HFFc6 (cell line): ENCODE measurements at regions not wholly inside any gene's neighbourhood (a gene's known extent, or its start where the extent isn't known, plus 50 kb on each side); places are given as distances from the start of the nearest gene placed in this dataset.

Source experiments
- DNase-seq: peaks from one replicate; pipeline ENCODE4 v3.0.0-alpha.2; 2018
- H3K27ac Mint-ChIP-seq: 2 replicates; pipeline ENCODE4 v1.8.0; 2020; ENCODE audit warnings: mild to moderate bottlenecking, mixed read lengths
- H3K27me3 Mint-ChIP-seq: 2 replicates; pipeline ENCODE4 v1.8.0; 2021; ENCODE audit warnings: mild to moderate bottlenecking, moderate library complexity, mixed read lengths; ENCODE audit not compliant: insufficient read depth
- H3K36me3 Mint-ChIP-seq: 2 replicates; pipeline ENCODE4 v1.8.0; 2021; ENCODE audit warnings: low read depth, mixed read lengths
- H3K4me1 Mint-ChIP-seq: 2 replicates; pipeline ENCODE4 v1.8.0; 2020; ENCODE audit warnings: low read depth, mixed read lengths
- H3K4me3 Mint-ChIP-seq: 2 replicates; pipeline ENCODE4 v1.8.0; 2020; ENCODE audit warnings: mild to moderate bottlenecking, moderate library complexity, mixed read lengths
- H3K9me3 Mint-ChIP-seq: 2 replicates; pipeline ENCODE4 v1.8.0; 2020; ENCODE audit warnings: mild to moderate bottlenecking, mixed read lengths
- CTCF ChIP-seq: fragments of 200-600 bp; sonication (generic); IDR thresholded peaks from 2 replicates; pipeline ENCODE4 v1.5.0; 2021; ENCODE audit warnings: antibody characterized with exemption, mild to moderate bottlenecking

DNA sequence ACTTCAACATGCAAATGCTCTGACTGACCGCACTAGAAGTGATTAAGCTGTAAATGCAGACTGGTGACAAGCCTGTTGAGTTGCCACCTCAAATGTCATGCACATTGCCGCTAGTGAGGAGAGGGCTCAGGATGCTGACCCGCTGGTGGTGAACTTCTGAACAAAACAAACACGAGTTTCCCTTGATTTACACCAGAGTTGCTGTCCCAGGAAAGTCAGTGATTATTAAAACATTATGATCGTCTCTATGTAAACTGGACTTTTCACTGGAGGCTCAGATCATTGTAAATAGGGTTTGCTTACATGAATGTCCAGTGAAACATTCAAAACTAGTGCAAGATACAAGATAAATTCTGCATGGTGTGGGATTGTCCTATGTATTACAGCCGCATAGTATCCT lies 420.1 kb downstream of the PREX1 start:
- no peak overlapping the region for H3K4me3 Mint-ChIP-seq
- H3K9me3 Mint-ChIP-seq: no peaks in the 10 kb centered on the region
- no peaks in the 10 kb centered on the region for H3K4me1 Mint-ChIP-seq
- DNase-seq: no peak
- peaks cover 7% of the 10 kb centered on the region for H3K27me3 Mint-ChIP-seq
- TF ChIP-seq CTCF: no peak
- H3K36me3 Mint-ChIP-seq: no peaks in the 10 kb centered on the region
- H3K27ac Mint-ChIP-seq: no peak overlapping the region

DNA sequence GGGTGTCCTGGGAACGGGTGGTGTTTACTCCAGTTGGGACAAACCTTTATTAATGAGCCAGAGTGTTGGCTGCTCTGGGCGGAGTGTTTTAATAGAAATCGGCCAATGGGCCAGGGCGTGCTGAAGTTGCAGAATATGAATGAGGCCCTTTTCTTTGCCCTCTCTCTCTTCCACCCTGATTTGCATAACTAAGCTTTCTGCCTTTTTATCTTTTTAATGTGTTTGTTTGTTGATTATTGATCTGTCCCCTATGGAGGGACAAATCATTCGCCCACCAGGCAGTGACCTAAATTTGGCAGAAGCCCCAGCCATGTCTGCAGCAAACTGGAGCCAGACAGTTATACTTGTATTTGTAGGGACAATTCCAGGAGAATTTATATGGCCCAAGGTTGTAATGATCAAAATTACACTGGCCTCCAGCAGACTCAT lies 420.9 kb downstream of the PREX1 start:
- Mint-ChIP-seq H3K4me3 (no peak overlapping the region), H3K27ac (no peak overlapping the region), H3K4me1 (no peaks in the 10 kb centered on the region), H3K36me3 (no peaks in the 10 kb centered on the region), H3K27me3 (peaks cover 7% of the 10 kb centered on the region), H3K9me3 (no peaks in the 10 kb centered on the region)
- DNase-seq: no peak
- TF ChIP-seq CTCF: no peak

DNA sequence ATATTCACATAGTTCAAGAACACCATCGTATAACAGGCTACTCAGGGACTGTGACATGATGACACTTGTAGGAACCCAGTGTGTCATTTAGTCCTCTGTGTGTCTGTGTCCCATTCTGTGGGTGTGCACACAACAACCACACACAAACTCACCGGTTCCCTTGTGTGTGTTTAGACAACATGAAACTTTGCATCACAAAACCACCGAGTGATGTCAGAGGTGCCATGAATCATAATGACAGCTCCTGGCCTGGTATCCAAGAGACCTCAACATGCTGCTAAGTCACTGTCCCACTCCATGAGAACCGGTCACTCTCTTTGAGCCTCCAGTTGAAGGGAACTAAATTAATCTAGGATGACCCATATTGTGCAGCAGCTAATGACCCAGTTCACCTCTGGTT lies 421.3 kb downstream of the PREX1 start:
- no peak for TF ChIP-seq CTCF
- Mint-ChIP-seq H3K9me3 (no peaks in the 10 kb centered on the region), H3K4me1 (no peaks in the 10 kb centered on the region), H3K4me3 (no peak overlapping the region), H3K27ac (no peak overlapping the region), H3K27me3 (peaks cover 12% of the 10 kb centered on the region), H3K36me3 (no peaks in the 10 kb centered on the region)
- DNase-seq: no peak

DNA sequence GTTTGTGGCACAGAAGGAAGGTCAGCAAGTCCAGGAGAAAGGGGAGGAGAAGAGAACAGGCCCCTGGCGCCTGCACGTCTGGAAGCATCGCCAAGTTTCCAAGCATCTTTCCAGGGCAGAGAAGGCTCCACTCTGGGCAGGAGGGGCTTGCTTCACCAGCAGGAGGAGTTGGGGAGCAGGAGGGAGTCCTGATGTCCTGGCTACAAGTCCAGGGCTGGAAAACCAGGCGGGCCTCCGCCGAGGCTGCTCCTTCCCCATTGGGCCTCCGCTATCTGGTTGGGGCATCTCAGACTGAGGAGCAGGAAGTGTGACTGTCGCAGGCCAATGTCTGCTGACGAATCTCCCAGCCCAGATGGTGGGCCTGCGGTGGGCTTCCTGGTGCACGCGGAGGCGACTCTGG lies 421.9 kb downstream of the PREX1 start:
- Mint-ChIP-seq H3K27me3 (peaks cover 16% of the 10 kb centered on the region), H3K9me3 (no peaks in the 10 kb centered on the region), H3K4me1 (no peaks in the 10 kb centered on the region), H3K27ac (no peak overlapping the region), H3K4me3 (no peak overlapping the region), H3K36me3 (no peaks in the 10 kb centered on the region)
- DNase-seq: no peak
- no peak for TF ChIP-seq CTCF

GRCh38 chr20:48404598-48404997 lies 423.2 kb downstream of the PREX1 start:
- no peaks in the 10 kb centered on the region for H3K4me1 Mint-ChIP-seq
- H3K27me3 Mint-ChIP-seq: peaks cover 19% of the 10 kb centered on the region
- no peak overlapping the region for H3K27ac Mint-ChIP-seq
- no peak for DNase-seq
- no peak overlapping the region for H3K4me3 Mint-ChIP-seq
- TF ChIP-seq CTCF: peak; percentile 36; the same call in 1 of the 2 replicates
- H3K9me3 Mint-ChIP-seq: no peaks in the 10 kb centered on the region
- no peaks in the 10 kb centered on the region for H3K36me3 Mint-ChIP-seq

DNA sequence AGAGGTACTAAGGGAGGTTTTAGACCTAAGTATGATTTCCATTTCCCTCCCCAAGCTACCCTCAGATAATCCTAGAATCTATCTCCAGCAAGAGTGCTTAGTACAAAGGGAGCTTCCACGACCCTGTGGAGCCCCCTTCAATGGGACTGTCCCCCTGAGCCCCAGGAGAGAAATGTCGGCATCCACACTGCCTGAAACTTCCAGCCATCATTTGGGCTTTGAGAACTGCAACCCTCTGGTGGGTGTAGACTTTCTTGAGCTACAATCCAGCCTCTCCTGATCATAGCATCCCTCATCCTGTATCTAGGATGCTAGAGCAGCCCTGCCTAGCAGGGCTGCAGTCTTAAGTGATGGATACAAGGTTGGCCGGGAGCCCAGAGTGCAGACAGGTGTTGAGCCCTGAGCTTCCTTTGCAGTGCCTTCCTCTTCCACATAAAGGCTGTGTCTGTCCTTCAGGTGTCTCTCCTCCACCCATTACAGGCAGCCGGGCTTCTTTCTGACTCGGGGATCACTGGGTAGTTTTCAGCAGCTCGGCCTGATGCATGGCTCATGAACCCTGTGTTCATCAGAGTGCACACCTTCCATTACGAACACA lies 424.5 kb downstream of the PREX1 start:
- DNase-seq: no peak
- Mint-ChIP-seq H3K27ac (no peak overlapping the region), H3K4me1 (no peaks in the 10 kb centered on the region), H3K36me3 (no peaks in the 10 kb centered on the region), H3K4me3 (no peak overlapping the region), H3K27me3 (peaks cover 19% of the 10 kb centered on the region), H3K9me3 (no peaks in the 10 kb centered on the region)
- no peak for TF ChIP-seq CTCF
